NCI-H1105 treated with DMSO at 0.1 percent for 48 hours (cell line): ENCODE measurements at regions not wholly inside any gene's neighbourhood (a gene's known extent, or its start where the extent isn't known, plus 50 kb on each side); places are given as distances from the start of the nearest gene placed in this dataset.

ENCODE experiments used
- DNase-seq: peaks from one replicate; lab custom pipeline; 2025; lab: John Stamatoyannopoulos, UW

DNA sequence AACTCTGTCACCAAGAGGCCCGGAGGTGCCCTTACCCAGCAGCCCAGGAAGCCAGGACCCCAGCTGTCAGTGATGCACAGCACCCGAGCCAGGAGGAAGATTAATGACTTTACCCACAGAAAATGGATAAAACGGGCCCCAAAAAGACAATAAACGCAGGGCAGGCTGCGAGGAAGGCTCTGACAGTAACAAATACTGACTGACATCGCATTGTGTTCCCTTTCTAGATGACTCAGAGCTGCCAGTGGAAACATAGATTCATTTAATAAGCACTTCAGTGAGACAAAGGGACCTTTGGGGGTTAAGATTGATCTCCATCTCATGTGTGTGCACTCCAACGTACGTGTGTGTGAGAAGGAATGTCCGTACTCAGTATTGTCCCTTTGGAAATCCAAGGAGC is 225.3 kb upstream of the PPP2R3A start:
- DNase-seq, result no peak

DNA sequence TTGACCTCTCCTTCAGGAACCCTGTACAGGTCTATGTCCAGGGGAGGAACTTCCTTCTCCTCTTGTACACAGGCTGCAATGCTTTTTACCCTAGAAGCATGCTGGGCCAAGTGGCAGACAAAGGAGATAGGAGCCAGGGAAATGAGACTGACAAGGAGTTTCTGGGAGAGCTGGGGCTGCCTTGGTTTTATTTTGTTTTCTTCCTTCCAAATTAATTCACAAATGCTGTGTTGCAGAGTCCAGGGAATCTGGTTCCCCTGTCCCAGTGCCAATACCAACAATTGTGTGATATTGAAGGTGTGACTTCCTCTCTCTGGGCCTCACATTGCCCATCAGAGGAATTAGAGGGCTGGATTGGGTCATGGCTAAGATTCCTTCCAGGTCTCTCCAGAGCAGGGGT is 224.8 kb upstream of the PPP2R3A start:
- DNase-seq, result no peak

DNA sequence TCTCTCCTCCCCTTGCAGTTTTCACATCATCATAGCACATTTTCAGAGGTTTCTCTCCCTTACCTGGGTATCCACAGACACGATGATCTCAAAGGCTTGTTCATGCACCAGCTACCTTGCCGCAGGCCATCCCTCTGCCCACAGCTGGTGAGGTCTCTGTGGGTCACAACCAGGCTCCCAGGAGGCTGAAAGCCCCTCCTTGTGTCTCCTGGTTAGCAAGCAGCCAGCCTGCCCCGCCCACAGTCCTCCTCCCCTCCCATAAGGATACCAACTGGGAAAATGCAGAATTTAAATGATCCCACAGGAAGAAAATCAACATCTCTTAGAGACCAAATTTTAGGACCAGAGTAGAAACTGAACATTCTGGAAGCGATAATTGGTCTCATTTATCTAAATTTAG is 213.5 kb upstream of the PPP2R3A start:
- no peak for DNase-seq

DNA sequence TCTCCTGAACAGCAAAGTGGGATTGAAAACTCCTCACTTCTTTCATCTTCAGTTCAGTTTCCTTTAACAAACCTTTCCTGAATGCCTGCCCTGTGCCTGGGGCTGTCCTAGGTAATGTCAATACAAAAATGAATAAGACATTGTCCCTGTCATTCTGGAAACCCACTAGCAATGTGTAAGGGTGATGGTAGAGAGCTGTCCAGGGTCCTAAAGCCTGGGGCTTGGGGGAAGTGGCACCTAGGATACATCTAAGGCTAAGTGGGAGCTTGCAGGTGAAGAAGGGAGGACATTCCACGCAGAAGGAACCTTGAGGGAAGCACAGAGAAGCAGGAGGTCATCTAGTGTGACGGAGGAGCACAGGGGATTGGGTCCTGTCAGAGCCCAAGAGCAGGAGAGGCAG is 212.7 kb upstream of the PPP2R3A start:
- no peak for DNase-seq

DNA sequence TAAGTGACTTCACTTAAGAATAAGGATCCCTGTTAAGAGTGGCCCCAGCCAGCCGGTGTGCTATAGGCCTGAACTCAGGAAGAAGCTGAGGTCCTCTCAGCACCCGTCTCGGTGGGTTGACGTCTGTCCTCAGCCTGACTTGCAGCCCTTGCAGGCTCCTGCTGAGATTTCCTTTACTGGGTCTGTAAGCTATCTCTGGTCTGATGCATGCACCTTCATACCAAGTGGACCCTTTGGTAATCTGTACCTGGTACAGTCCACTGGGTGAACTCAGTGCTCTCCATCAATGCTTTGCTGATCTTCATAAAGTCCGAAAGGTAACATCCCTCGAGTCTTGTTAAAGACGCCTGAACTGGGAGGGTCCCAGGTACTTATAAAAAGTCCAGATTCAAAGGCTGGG is 212.0 kb upstream of the PPP2R3A start:
- no peak for DNase-seq

DNA sequence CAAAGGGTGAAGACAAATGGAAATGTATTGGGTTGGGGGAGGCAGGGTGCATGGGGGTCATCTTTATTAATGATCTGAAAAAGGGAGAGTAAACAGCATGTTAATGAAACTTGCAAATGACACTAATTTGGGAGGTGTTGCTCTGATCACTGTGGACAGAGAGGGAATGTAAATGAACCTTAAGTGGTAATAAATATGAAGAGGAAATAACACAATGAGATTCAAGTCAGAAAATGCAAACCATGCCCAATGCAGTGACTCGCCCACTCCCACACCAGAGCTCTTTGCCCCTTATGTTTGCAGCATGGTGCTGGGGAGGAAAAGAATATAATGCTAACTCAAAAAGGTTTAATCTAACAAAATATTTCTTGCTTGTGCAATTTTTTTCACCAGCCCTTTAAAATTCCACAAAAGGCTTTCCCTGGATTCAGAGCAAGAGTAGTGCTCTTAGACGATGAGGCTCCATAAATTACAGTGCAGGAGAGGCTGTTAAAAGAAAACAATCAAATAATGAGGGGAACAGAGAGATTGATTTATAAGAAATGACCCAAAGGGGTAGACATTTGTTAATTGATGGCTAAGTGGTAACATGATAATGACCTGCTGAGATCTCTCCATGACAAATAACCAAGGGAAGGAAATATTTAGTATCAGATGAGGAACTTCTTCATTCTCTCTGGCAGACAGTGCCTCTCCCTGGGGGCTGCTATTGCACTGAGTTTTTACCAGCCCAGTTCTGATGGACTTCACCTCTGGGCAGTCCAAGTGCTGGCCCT is 210.0 kb upstream of the PPP2R3A start:
- peak; percentile 48 for DNase-seq

DNA sequence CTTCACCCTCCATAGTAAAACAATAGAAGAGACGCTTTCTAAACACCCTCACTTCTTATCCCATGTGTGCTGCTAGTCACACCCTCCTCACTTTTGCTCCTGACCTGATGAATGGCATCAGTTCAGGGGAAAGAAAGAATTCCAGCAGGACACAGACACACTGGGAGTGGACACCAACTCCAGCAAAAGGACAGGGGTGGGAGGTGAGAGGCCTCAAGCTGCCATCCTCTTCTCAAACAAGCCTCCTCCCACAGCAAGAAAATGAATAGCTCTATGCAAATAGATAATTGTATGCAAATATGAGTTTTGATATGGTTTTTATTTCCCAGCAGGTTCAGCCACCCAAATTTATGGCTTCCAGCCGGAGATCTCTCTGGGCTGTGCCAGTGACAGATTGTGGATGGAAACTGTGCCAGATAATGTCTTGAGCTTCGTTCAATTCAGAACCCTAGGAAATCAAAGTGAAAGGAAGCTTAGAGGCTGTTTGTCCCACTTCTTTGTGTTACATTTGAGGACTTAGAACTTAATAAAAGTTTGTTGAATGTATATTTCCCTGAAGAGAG is 209.3 kb upstream of the PPP2R3A start:
- DNase-seq, result no peak

DNA sequence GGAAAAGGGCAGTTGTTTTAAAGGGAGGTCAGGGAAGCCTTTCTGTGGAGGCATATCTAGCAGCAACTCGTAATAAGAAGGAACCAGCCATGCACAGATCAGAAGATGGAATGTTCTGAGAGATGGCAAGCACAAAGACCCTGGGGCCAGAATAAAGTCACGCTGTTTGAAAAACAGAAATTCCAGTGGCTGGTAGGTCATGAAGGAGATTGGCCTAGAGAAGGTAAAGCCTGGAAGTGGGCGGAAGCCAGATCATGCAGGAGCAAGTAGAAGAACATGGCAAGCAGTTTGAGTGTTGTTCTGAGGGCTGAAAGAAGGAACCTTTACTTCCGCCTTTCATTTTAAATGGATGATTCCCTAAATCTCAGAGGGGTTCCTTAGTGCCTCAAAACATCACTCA is 208.1 kb upstream of the PPP2R3A start:
- no peak for DNase-seq

DNA sequence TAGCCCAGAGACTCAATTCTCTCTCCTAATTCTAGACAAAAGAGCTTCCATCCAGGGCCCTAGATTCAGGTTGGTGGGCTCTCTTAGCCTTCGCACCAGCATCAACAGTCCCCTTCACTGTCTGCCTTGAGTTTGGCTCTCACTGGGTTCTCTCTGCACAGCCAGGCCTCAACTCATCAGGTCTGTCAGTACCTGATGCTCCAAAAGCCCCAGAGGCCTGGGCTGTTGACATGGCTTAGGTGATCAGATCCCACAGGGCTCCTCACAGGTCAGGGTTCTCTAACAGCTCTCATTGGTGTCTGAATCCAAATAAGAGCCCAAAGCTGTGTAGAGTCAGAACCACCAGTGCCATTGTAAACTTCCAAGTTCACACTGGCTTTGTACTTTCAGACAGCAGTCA is 206.6 kb upstream of the PPP2R3A start:
- no peak for DNase-seq

DNA sequence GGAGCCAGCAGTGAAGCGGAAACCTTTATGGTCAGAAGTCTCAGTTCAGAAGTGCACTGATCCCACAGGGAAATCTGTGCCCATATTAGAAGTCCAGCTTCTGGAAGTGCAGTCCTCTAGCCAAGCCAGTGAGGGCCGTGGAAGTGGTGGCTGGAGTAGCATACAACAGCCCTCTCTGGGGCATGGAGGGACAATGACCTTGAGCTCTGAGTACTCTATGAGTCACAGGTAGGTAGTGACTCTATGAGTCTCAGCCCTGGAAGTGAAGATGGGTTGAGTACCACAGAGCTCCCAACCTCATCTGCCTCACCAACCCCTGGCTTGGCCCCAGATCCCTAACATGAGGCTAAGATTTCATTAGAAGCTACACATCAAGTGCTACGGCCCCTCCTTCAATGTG is 205.9 kb upstream of the PPP2R3A start:
- no peak for DNase-seq

DNA sequence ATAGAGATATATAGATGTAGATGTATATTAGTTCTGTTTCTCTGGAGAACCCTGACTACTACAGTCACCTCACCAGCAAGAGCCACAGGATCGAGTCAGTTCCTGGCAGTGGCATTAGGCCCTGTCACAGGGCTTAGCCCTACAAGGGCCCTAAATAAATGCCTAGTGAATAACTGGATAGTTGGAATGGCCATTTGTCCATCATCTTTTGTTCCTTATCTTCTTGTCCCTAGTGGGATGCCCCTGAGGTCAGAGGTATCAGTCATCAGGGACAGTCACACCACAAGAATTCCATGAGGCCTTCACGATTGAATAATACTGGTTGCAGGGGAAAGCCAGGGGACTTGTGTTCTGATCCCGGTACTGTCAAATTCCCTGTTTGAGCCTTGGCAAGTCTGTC is 204.9 kb upstream of the PPP2R3A start:
- DNase-seq, result no peak

DNA sequence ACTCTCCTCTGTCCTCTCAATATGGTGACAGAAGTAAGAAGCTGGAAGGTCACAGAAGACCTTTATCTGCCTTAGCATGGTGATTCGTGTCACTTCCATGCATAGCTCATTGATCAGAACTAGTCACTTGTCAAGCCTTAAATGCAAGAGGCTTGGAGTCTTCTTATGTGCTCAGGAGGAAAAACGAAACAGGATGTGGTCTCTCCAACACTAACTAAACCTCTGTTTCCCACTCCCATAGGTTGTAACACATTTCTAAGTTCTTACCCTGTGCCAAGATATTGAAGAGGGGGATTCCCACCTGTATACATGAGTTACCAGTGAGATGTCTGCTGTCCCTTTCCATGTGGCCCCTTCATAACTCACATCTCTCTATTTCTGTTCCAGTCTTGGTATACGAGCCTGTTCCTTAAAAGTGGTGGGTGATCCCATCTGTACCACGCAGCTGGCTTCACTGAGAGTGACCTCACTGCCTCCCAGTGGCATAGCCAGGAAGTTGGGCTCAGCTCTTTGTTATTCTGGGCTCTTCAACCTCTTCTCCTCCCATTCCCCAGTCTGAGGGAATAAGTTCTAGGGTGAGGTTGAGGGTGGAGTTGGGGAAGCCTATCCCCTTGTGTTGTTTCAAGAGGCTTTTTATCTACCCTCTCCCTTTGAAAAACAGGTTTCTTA is 203.2 kb upstream of the PPP2R3A start:
- no peak for DNase-seq

DNA sequence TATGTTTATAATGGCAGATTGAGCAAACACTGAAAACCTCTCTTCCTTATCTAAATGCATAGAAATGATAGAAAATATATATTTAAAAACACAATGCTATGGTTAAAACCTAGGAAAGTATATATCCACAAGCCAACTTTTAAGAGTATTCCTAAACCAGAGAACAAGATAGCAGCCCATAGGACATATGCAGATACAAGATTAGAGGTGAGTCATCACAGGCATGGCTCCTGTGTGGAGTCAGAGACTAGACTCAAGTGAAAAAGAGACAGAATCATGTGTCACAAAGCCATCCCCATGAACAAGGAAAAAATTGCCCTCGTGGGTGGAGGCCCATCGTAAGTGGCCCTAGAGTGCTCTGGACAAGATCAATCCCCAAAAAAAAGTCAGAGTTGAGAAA is 199.4 kb upstream of the PPP2R3A start:
- no peak for DNase-seq

DNA sequence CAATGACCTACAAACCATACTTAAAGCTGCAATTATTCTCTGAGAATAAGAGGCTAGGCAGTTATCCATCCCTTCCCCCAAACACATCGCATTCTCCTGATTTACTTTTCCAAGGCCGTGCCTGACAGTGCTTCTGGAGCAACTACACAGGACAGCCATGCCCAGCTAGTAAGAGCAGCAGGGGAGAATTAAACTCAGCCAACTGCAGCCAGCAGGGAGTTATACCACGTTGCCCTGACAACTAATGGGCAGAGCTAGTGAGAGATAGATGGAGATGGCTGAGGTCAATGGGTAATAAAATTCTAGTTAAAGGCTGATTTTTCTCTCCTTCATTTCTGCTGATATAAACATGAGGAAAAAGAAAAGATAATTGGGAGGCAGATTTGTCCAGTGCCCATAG is 193.8 kb upstream of the PPP2R3A start:
- no peak for DNase-seq

DNA sequence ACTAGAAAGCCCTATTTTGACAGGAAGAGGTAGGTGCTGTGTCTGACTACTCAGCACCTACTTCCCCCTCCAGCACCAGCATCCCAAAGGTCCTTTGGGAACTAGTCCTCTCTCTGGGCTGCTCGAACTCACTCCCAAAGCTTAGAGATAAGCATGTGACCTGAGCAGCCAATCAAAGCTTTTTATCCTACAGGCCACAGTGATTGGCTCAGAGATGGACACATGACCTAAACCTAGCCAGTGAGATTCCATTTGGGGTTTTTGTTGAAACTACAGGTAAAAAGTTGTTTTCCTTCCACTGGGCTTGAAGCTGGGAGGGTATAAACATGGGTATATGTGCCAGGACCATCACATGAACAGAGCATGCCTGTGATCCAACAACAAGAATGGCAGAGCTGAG is 186.5 kb upstream of the PPP2R3A start:
- DNase-seq, result no peak

DNA sequence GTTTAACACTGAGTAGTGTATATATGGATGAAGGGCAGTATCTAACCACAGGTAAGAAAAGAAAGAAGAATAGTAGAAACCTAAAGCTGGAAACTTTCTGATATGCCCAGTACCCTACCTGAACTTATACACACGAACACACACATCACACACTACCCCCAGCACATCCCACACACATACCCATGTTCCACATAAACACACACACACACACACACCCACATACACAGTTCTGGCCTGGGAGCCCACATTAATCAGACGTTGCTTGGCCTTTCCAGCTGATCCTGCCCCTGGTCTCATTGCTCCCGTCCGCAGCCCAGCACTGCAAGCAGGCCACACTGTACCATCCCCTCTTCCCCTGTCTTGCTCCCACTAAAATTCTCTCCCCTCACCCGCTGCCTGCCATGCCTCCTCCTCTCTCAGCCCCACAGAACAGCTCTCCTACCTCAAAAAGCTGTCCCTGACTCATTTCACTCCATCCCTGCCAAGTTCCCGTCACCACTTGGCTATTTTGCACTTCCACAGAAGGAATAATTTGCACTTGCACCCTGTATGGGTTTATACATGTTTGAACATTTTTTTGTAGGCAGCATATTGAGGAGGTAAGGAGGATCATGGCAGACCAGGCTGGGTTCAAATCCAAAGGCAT is 185.8 kb upstream of the PPP2R3A start:
- no peak for DNase-seq

DNA sequence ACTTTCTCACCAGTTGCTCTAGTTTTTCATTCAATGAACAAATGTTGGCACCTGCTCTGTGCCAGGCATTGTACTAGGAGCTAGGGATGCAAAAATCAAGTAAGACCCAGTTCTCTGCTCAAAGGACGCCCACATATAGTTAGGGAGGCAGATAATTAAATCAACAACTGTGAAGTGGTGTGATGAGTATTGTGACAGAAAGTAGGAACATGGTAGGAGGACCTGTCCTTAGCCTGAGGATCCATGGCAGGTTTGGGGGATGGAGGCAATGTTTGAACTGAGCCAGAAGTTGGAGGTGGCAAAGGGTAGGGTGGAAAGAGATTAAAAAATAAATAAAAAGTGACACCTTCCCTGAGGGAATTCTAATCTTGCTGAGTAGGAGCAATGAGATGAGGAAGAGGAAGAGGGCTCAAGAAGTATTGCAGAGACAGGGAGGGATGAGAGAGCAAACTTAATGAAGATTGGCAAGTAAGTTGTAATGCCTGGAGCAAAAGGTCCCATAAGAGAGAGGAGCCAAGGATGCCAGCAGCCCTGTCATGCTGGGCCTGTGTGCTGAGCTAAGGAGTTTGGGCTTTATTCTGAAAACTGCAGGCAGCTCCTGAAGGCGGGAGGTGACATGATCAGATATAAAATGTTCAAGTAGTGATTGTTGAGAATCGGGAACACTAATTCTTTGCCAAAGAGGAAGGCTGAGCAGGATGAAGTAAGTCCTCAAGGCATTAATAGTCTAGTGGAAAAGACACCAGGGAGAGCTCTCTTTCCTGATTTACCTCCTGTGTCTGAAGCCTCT is 184.3 kb upstream of the PPP2R3A start:
- no peak for DNase-seq

DNA sequence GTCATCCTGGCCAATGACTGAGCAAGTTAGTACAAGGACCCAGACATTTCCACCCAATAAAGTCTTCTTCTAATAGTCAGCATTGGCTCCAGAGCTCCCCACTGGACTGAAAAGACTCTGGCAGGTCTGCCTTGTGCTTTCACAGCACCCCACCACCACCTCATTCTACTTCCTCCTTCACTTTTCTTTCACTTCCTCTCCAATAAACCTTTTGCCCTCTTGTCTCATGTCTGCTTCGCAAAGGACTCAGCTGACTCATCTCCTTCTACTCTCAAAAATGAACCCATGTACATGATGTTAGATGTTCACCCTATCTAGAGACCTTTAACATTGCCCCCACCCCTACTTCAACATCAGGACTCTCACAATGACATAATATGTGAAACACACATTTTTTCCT is 181.0 kb upstream of the PPP2R3A start:
- no peak for DNase-seq

DNA sequence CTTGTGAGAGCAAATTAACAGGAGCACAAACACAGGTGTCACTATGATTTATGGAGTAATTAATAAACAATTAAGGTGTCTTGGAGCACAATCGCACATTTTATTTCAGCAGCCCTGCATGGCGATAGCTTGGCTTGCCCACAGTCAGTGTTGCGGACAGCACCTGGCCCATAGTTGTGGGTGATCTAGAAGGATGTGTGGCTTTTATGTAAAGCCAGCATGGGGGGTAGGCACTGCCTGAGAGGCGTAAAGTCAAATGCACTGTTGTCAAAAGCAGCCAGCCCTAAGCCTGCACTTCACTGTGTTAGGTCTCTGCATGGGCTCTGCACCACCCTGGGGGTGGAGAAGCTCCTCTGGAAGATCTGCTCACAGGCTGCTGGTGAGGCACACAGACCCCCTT is 177.4 kb upstream of the PPP2R3A start:
- DNase-seq, result peak; percentile 18

DNA sequence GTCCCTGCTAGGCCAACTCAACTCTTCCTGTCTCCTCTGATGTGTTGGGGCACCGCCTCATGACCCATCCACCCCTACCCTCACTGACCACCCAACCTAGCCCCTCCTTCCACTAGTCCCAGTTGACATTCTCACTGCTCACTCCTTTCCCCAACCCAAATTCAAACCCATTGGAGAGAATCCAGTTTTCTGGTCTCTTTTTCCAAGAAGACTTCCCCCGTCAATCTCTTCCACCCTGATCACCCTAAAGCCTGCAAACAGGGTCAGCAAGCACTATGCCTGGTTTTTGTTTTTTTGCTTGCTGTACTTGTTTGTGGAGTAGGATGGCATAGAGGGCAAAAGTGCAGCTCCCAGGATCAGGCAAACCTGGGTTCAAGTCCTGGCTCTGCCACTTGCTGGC is 176.6 kb upstream of the PPP2R3A start:
- no peak for DNase-seq

DNA sequence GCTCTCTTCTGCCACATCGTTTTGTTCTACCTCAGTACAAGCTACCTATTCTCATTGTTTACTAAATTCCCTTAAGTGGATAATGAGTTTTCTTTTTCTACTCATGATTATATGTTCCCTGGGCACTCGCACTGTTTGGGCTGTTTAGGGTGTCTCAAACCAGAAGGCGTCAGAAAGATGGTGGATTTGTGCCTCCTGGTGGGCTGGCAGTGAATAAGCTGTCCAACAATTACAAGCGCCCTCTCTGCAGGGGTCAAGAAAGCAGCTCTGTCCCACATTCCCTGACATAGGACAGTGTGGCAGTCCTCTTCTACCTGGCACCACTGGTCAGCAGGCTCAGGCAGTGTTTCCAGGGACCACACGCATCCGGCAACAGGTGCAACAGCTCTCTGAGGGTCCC is 173.4 kb upstream of the PPP2R3A start:
- DNase-seq, result peak; percentile 83

DNA sequence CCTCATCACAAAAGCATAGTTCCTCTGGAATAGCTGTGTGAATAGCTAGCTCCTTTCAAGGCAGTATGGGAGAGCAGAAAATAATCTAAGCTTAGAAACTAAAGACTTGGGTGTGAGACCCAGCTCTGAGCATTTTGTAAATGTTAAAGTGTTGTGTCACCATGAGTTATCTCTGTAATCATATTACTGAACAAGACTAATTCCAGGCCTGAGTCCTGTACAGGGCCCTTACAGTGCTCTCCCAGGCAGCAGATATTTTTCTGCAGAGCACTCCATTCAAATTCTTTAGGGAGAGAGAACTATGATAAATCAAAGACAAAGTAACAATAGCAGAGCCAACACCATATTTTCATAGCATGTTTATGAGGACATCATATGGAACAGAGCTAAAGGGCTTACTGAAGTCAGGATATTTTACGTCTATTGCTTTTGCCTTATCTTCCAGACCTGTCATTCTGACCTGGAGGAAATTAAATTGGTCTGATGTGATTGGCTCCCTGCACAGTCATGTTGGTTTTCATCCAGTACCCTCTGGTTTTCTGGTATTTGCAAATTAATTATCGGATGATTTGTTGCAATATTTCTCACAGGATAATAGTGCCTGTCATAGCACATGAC is 172.6 kb upstream of the PPP2R3A start:
- no peak for DNase-seq
